GM21737 (cell line): ENCODE measurements at regions not wholly inside any gene's neighbourhood (a gene's known extent, or its start where the extent isn't known, plus 50 kb on each side); places are given as distances from the start of the nearest gene placed in this dataset.

Experiments used
- ATAC-seq: cut with Tn5 transposase; IDR thresholded peaks from one replicate; pipeline ENCODE4 v1.9.1; 2021; ENCODE audit warnings: mild to moderate bottlenecking, moderate library complexity; ENCODE audit not compliant: unreplicated experiment

- ATAC-seq = no peak
Measured at GRCh38 chr13:53200498-53201453, 172.2 kb downstream of the OLFM4 start.

- ATAC-seq = no peak
Measured at GRCh38 chr13:53201454-53202225, 173.0 kb downstream of the OLFM4 start.

GRCh38 chr13:53204598-53204997, 176.0 kb downstream of the OLFM4 start:
- ATAC-seq = no peak

- no peak for ATAC-seq
Measured at GRCh38 chr13:53206455-53206854, 177.8 kb downstream of the OLFM4 start.

- no peak for ATAC-seq
Measured at GRCh38 chr13:53207556-53207955, 178.9 kb downstream of the OLFM4 start.

- no peak for ATAC-seq
Measured at GRCh38 chr13:53214433-53214832, 185.8 kb downstream of the OLFM4 start.

GRCh38 chr13:53215563-53215962, 186.9 kb downstream of the OLFM4 start:
- no peak for ATAC-seq

GRCh38 chr13:53216773-53217172, 188.2 kb downstream of the OLFM4 start:
- ATAC-seq = no peak

- ATAC-seq = no peak
Measured at GRCh38 chr13:53217194-53217593, 188.6 kb downstream of the OLFM4 start.

GRCh38 chr13:53220038-53220437, 191.4 kb downstream of the OLFM4 start:
- ATAC-seq = no peak

GRCh38 chr13:53237696-53238095, 209.1 kb downstream of the OLFM4 start:
- no peak for ATAC-seq

GRCh38 chr13:53238261-53238660, 209.6 kb downstream of the OLFM4 start:
- no peak for ATAC-seq

GRCh38 chr13:53240401-53241025, 211.9 kb downstream of the OLFM4 start:
- no peak for ATAC-seq

- no peak for ATAC-seq
Measured at GRCh38 chr13:53241891-53242348, 213.3 kb downstream of the OLFM4 start.

- no peak for ATAC-seq
Measured at GRCh38 chr13:53249236-53249635, 220.6 kb downstream of the OLFM4 start.

GRCh38 chr13:53250272-53250875, 221.8 kb downstream of the OLFM4 start:
- no peak for ATAC-seq

GRCh38 chr13:53250977-53251376, 222.4 kb downstream of the OLFM4 start:
- ATAC-seq = no peak

- ATAC-seq = no peak
Measured at GRCh38 chr13:53254500-53254899, 225.9 kb downstream of the OLFM4 start.

GRCh38 chr13:53255795-53256194, 227.2 kb downstream of the OLFM4 start:
- ATAC-seq = no peak

GRCh38 chr13:53260594-53260993, 232.0 kb downstream of the OLFM4 start:
- no peak for ATAC-seq
